GM10266 (cell line): ENCODE measurements at regions not wholly inside any gene's neighbourhood (a gene's known extent, or its start where the extent isn't known, plus 50 kb on each side); places are given as distances from the start of the nearest gene placed in this dataset.

Experiments used
- DNase-seq: peaks from one replicate; pipeline ENCODE4 v3.0.0; 2012; ENCODE audit errors: extremely low spot score
- CTCF ChIP-seq: IDR thresholded peaks from 2 replicates; pipeline ENCODE4 v1.5.1; 2012; ENCODE audit warnings: mild to moderate bottlenecking, low read depth; ENCODE audit not compliant: control insufficient read depth, insufficient read depth; ENCODE audit errors: missing control alignments

GRCh38 chr11:28584992-28585391 lies 476.8 kb downstream of the METTL15 start:
- DNase-seq, result no peak
- TF ChIP-seq CTCF, result no peak

GRCh38 chr11:28582506-28582905 lies 474.3 kb downstream of the METTL15 start:
- TF ChIP-seq CTCF, result no peak
- no peak for DNase-seq

DNA sequence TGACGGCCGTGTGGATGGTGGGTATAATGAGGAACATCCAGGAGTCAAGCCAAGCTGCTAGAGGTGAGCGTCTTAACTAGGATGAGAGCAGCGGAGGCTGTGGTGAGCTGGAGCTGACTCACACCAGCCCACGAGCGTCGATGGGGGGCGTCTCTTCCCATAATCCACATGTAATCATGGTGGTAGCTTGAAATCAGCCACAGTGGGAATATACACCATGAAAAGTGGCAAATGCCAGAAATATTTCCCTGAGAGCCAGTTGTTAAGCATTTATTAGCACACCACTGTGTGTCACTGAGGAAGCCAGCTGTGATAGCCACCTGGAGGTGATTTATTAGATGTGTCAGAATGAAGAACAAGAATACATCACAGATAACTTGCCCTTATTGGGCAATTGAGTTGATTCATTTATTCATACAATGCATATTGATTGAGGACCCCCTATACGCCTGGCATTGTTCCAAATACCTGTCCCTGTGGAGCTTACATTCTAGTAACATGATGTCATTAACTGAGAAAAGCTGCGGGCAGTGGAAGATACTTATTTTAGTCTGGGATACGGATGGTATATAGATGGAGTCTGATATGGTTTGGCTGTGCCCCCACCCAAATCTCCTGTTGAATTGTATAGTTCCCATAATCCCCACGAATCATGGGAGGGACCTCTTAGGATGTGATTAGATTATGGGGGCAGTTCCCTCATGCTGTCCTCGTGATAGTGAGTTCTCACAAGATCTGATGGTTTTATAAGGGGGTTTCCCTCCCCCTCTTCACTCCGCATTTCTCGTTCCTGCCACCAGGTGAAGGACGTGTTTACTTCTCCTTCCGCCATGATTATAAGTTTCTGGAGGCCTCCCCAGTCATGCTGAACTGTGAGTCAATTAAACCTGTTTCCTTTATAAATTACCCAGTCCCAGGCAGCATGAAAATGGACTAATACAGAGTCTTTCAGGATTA lies 473.4 kb downstream of the METTL15 start:
- no peak for DNase-seq

GRCh38 chr11:28571371-28571770 lies 463.2 kb downstream of the METTL15 start:
- no peak for TF ChIP-seq CTCF
- no peak for DNase-seq

More for the DNA sequence above, 473.4 kb downstream of the METTL15 start:
- TF ChIP-seq CTCF, result no peak

DNA sequence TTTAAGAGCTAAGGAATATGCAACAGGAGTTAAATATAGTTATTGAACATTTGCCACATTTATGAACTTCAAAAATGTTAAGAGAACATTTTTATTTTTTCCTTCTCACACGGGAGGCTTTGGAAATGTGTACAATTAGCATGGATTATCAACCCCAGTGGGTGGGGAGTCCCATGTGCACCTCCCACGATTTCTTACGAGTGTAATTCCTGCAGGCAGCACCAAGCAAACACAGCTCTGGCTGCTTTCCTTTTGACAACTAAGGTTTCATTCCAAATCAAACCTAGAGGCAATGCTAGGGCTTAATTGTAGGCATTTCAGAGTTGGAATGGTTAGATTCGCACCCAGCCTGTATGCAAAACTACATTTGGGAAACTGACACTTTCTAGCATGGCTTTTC lies 460.9 kb downstream of the METTL15 start:
- TF ChIP-seq CTCF, result no peak
- DNase-seq, result no peak

DNA sequence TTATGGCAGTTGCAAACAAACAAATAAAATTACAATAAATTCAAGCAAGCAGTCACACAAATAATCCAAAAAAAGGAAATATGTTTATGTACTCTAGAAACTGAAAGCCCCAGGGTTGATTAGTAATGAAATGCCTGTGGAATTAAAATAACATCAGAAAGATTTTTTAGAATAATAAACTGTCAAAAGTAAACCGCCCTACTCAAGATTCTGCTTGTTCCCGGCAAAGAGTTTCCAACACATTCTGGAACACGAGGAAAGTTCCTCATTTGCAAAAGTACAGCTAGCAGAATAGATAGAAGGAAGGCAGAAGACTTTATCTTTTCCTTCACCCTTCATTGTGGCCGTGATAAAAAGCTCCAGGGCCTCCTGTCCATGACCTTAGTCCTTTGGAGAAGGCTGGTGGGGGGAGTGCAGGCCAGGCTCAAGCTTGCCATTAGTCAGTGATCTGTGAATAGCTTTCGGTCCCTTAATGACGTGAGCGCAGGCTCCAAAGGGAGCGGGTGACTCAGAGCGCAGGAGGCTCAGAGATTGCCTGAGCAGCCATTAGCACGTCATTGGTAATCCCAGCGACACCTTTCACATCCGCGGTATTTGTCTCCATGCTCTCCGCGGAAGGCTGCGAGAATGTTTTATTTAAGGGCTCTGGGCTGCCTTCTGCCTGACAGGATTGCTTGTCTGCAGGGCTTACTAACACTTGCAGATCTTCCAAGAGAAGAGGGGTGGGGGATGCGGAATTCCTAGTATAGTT lies 458.3 kb downstream of the METTL15 start:
- no peak for DNase-seq
- TF ChIP-seq CTCF, result no peak
